HG03196 (cell line): ENCODE measurements at regions not wholly inside any gene's neighbourhood (a gene's known extent, or its start where the extent isn't known, plus 50 kb on each side); places are given as distances from the start of the nearest gene placed in this dataset.
A peak's percentile ranks its signal among the peaks of the same experiment; 100 is the strongest.

Experiments used
- ATAC-seq: cut with Tn5 transposase; IDR thresholded peaks from one replicate; pipeline ENCODE4 v1.9.1; 2021; ENCODE audit not compliant: unreplicated experiment

GRCh38 chr4:189440716-189441115, 500.0 kb upstream of the FRG1 start:
- ATAC-seq, result no peak

GRCh38 chr4:189443341-189443740, 497.3 kb upstream of the FRG1 start:
- no peak for ATAC-seq

- no peak for ATAC-seq
These were observed 495.1 kb upstream of the FRG1 start for GRCh38 chr4:189445613-189446012.

- ATAC-seq, result no peak
These were observed 476.9 kb upstream of the FRG1 start for GRCh38 chr4:189463734-189464133.

GRCh38 chr4:189494407-189494806, 446.3 kb upstream of the FRG1 start:
- no peak for ATAC-seq

- ATAC-seq, result no peak
These were observed 443.2 kb upstream of the FRG1 start for GRCh38 chr4:189497516-189497915.

- ATAC-seq, result no peak
These were observed 442.7 kb upstream of the FRG1 start for GRCh38 chr4:189497996-189498395.

- no peak for ATAC-seq
These were observed 442.2 kb upstream of the FRG1 start for GRCh38 chr4:189498457-189498856.

GRCh38 chr4:189499696-189500095, 441.0 kb upstream of the FRG1 start:
- ATAC-seq, result no peak

- no peak for ATAC-seq
These were observed 439.7 kb upstream of the FRG1 start for GRCh38 chr4:189500970-189501369.

GRCh38 chr4:189502841-189503435, 437.7 kb upstream of the FRG1 start:
- ATAC-seq, result peak; percentile 78

- ATAC-seq, result no peak
These were observed 436.5 kb upstream of the FRG1 start for GRCh38 chr4:189504220-189504619.

GRCh38 chr4:189505380-189505779, 435.3 kb upstream of the FRG1 start:
- no peak for ATAC-seq

GRCh38 chr4:189506080-189506479, 434.6 kb upstream of the FRG1 start:
- ATAC-seq, result no peak

GRCh38 chr4:189507060-189507459, 433.6 kb upstream of the FRG1 start:
- ATAC-seq, result no peak

- ATAC-seq, result no peak
These were observed 430.1 kb upstream of the FRG1 start for GRCh38 chr4:189510601-189511000.

- no peak for ATAC-seq
These were observed 429.1 kb upstream of the FRG1 start for GRCh38 chr4:189511581-189511980.

GRCh38 chr4:189513421-189513820, 427.3 kb upstream of the FRG1 start:
- ATAC-seq, result no peak

- no peak for ATAC-seq
These were observed 426.5 kb upstream of the FRG1 start for GRCh38 chr4:189514209-189514608.

- no peak for ATAC-seq
These were observed 423.8 kb upstream of the FRG1 start for GRCh38 chr4:189516902-189517301.

- ATAC-seq, result no peak
These were observed 421.5 kb upstream of the FRG1 start for GRCh38 chr4:189519186-189519585.

GRCh38 chr4:189525304-189525703, 415.4 kb upstream of the FRG1 start:
- no peak for ATAC-seq

GRCh38 chr4:189530848-189531247, 409.8 kb upstream of the FRG1 start:
- no peak for ATAC-seq

- no peak for ATAC-seq
These were observed 407.1 kb upstream of the FRG1 start for GRCh38 chr4:189533603-189534002.
